ENCODE measurements at regions not wholly inside any gene's neighbourhood (a gene's known extent, or its start where the extent isn't known, plus 50 kb on each side); places are given as distances from the start of the nearest gene placed in this dataset.

GRCh38 chr15:39529457-39529856 lies 51.4 kb upstream of the THBS1 start:
- Histone ChIP-seq H3K4me1 (ENCODE audit: control insufficient read depth in 1 of 2, insufficient read depth in 2 of 2, low read length in 2 of 2) (no peaks in the 10 kb centered on the region), H4K20me1 (ENCODE audit: insufficient read depth, low read length) (no peaks in the 10 kb centered on the region), H3K36me3 (replicated peaks in 1 of 2; ENCODE audit: control insufficient read depth in 1 of 2, insufficient read depth in 2 of 2, low read length in 2 of 2) (no peaks in the 10 kb centered on the region), H3K27me3 (ENCODE audit: control insufficient read depth in 2 of 2, insufficient read depth in 2 of 2, low read length in 2 of 2) (peaks cover 0 to 2% of the 10 kb centered on the region in 2 donors), H3K79me2 (ENCODE audit: insufficient read depth, low read length) (no peaks in the 10 kb centered on the region), H3K4me2 (replicated peaks; ENCODE audit: extremely low read depth, low read length, poor library complexity, severe bottlenecking) (no peak overlapping the region), H3K27ac (ENCODE audit: low read depth in 1 of 2, low read length in 2 of 2) (no peak overlapping the region), H3K9me3 (replicated peaks in 1 of 2; ENCODE audit: control insufficient read depth in 1 of 2, insufficient read depth in 1 of 2, low read length in 2 of 2) (no peaks in the 10 kb centered on the region), H3K9ac (ENCODE audit: insufficient read depth, low read length, poor library complexity, severe bottlenecking) (no peak overlapping the region), H3K4me3 (replicated peaks in 1 of 3; ENCODE audit: low read depth in 2 of 3, low read length in 3 of 3) (no peak overlapping the region), H2AFZ (ENCODE audit: insufficient read depth, low read depth, low read length, poor library complexity, severe bottlenecking) (no peak overlapping the region)
- intact Hi-C loops (cut with micrococcal nuclease) = no loop called here
- H3K36me3 Mint-ChIP-seq = no peaks in the 10 kb centered on the region
- DNase-seq = no peak
- no peaks in the 10 kb centered on the region for H3K4me1 Mint-ChIP-seq
- H3K27me3 Mint-ChIP-seq (ENCODE audit: low read depth in 3 of 3) = peaks cover 1 to 3% (median 3%) of the 10 kb centered on the region in 3 donors
- H3K4me3 Mint-ChIP-seq = no peak overlapping the region
- no peak for TF ChIP-seq CTCF (IDR thresholded peaks at IDR 0.05)
- H3K9me3 Mint-ChIP-seq = peaks cover 0 to 4% (median 2%) of the 10 kb centered on the region in 7 donors
- no peak overlapping the region for H3K27ac Mint-ChIP-seq
- 86% methylated on average over 2 of the region's 4 CpGs for WGBS (ENCODE audit: insufficient coverage)

- no peak for DNase-seq
- Mint-ChIP-seq H3K9me3 (peaks cover 0 to 4% (median 0%) of the 10 kb centered on the region in 7 donors), H3K4me3 (no peak overlapping the region), H3K4me1 (no peaks in the 10 kb centered on the region), H3K27ac (no peak overlapping the region), H3K36me3 (no peaks in the 10 kb centered on the region), H3K27me3 (ENCODE audit: low read depth in 3 of 3) (peaks cover 0 to 3% (median 1%) of the 10 kb centered on the region in 3 donors)
- Histone ChIP-seq H2AFZ (ENCODE audit: insufficient read depth, low read depth, low read length, poor library complexity, severe bottlenecking) (no peak overlapping the region), H3K36me3 (replicated peaks in 1 of 2; ENCODE audit: control insufficient read depth in 1 of 2, insufficient read depth in 2 of 2, low read length in 2 of 2) (no peaks in the 10 kb centered on the region), H3K9ac (ENCODE audit: insufficient read depth, low read length, poor library complexity, severe bottlenecking) (no peak overlapping the region), H4K20me1 (ENCODE audit: insufficient read depth, low read length) (no peaks in the 10 kb centered on the region), H3K4me2 (replicated peaks; ENCODE audit: extremely low read depth, low read length, poor library complexity, severe bottlenecking) (no peak overlapping the region), H3K4me3 (replicated peaks in 1 of 3; ENCODE audit: low read depth in 2 of 3, low read length in 3 of 3) (no peak overlapping the region), H3K9me3 (replicated peaks in 1 of 2; ENCODE audit: control insufficient read depth in 1 of 2, insufficient read depth in 1 of 2, low read length in 2 of 2) (no peaks in the 10 kb centered on the region), H3K27ac (ENCODE audit: low read depth in 1 of 2, low read length in 2 of 2) (no peak overlapping the region), H3K4me1 (ENCODE audit: control insufficient read depth in 1 of 2, insufficient read depth in 2 of 2, low read length in 2 of 2) (no peaks in the 10 kb centered on the region), H3K27me3 (ENCODE audit: control insufficient read depth in 2 of 2, insufficient read depth in 2 of 2, low read length in 2 of 2) (peaks cover 0 to 2% of the 10 kb centered on the region in 2 donors), H3K79me2 (ENCODE audit: insufficient read depth, low read length) (no peaks in the 10 kb centered on the region)
- intact Hi-C loops (cut with micrococcal nuclease) = no loop called here
- WGBS (ENCODE audit: insufficient coverage) = 100% methylated on average over 5 of the region's 7 CpGs
- no peak for TF ChIP-seq CTCF (IDR thresholded peaks at IDR 0.05)
Observed at GRCh38 chr15:39530480-39531342, 50.2 kb upstream of the THBS1 start.
